LNCAP (cell line): ENCODE measurements at regions not wholly inside any gene's neighbourhood (a gene's known extent, or its start where the extent isn't known, plus 50 kb on each side); places are given as distances from the start of the nearest gene placed in this dataset.

Source experiments
- CTCF ChIP-seq: fragments of 450-650 bp; IDR thresholded peaks from 2 replicates; pipeline ENCODE4 v1.5.1; 2017; ENCODE audit warnings: mild to moderate bottlenecking

- no peak for TF ChIP-seq CTCF
Observed at GRCh38 chr3:494190-494589, 297.6 kb downstream of the CHL1 start.

- no peak for TF ChIP-seq CTCF
Observed at GRCh38 chr3:498487-498886, 301.9 kb downstream of the CHL1 start.

GRCh38 chr3:499001-499761 lies 302.6 kb downstream of the CHL1 start:
- TF ChIP-seq CTCF: no peak

GRCh38 chr3:502486-502885 lies 305.9 kb downstream of the CHL1 start:
- no peak for TF ChIP-seq CTCF

GRCh38 chr3:513301-513700 lies 316.7 kb downstream of the CHL1 start:
- TF ChIP-seq CTCF: no peak

GRCh38 chr3:514192-514591 lies 317.6 kb downstream of the CHL1 start:
- TF ChIP-seq CTCF: no peak

- TF ChIP-seq CTCF: no peak
Observed at GRCh38 chr3:519026-519425, 322.5 kb downstream of the CHL1 start.

- no peak for TF ChIP-seq CTCF
Observed at GRCh38 chr3:522888-523287, 326.3 kb downstream of the CHL1 start.
